ENCODE measurements at regions not wholly inside any gene's neighbourhood (a gene's known extent, or its start where the extent isn't known, plus 50 kb on each side); places are given as distances from the start of the nearest gene placed in this dataset.
A peak's percentile ranks its signal among the peaks of the same experiment; 100 is the strongest.

- DNase-seq (ENCODE audit: low read depth in 2 of 2), result no peak
- TF ChIP-seq CTCF (IDR thresholded peaks at IDR 0.05; ENCODE audit: low read depth, low read length), result no peak
- no peak overlapping the region for H3K4me3 ChIP-seq (replicated peaks in 1 of 2; ENCODE audit: low read depth in 2 of 2, low read length in 2 of 2)
Measured at GRCh38 chrX:121120690-121121605, 73.5 kb downstream of the GLUD2 start.

GRCh38 chrX:121122332-121122731 is 74.9 kb downstream of the GLUD2 start:
- no peak overlapping the region for H3K4me3 ChIP-seq (replicated peaks in 1 of 2; ENCODE audit: low read depth in 2 of 2, low read length in 2 of 2)
- TF ChIP-seq CTCF (IDR thresholded peaks at IDR 0.05; ENCODE audit: low read depth, low read length), result no peak
- DNase-seq (ENCODE audit: low read depth in 2 of 2), result peak in 1 of 2 donors; percentile 3

GRCh38 chrX:121128925-121129877 is 81.8 kb downstream of the GLUD2 start:
- no peak overlapping the region for H3K4me3 ChIP-seq (replicated peaks in 1 of 2; ENCODE audit: low read depth in 2 of 2, low read length in 2 of 2)
- TF ChIP-seq CTCF (IDR thresholded peaks at IDR 0.05; ENCODE audit: low read depth, low read length), result no peak
- DNase-seq (ENCODE audit: low read depth in 2 of 2), result no peak

- TF ChIP-seq CTCF (IDR thresholded peaks at IDR 0.05; ENCODE audit: low read depth, low read length), result no peak
- no peak for DNase-seq (ENCODE audit: low read depth in 2 of 2)
Measured at GRCh38 chrX:121132675-121133074, 85.3 kb downstream of the GLUD2 start.

GRCh38 chrX:121135488-121136207 is 88.2 kb downstream of the GLUD2 start:
- no peak overlapping the region for H3K4me3 ChIP-seq (replicated peaks in 1 of 2; ENCODE audit: low read depth in 2 of 2, low read length in 2 of 2)
- TF ChIP-seq CTCF (IDR thresholded peaks at IDR 0.05; ENCODE audit: low read depth, low read length), result no peak
- DNase-seq (ENCODE audit: low read depth in 2 of 2), result no peak

More at GRCh38 chrX:121132675-121133074, 85.3 kb downstream of the GLUD2 start:
- no peak overlapping the region for H3K4me3 ChIP-seq (replicated peaks in 1 of 2; ENCODE audit: low read depth in 2 of 2, low read length in 2 of 2)

- peak in 1 of 2 donors; percentile 20 for DNase-seq (ENCODE audit: low read depth in 2 of 2)
- no peak for TF ChIP-seq CTCF (IDR thresholded peaks at IDR 0.05; ENCODE audit: low read depth, low read length)
- no peak overlapping the region for H3K4me3 ChIP-seq (replicated peaks in 1 of 2; ENCODE audit: low read depth in 2 of 2, low read length in 2 of 2)
Measured at GRCh38 chrX:121146059-121146628, 98.7 kb downstream of the GLUD2 start.
